T-helper 1 cell treated with Interleukin-12 subunit alpha and Interleukin-12 subunit beta and Interleukin-4 antibody, amounts not matched to agents 30 ng/mL and 1 ng/mL, for 36 hours (primary cell): ENCODE measurements at regions not wholly inside any gene's neighbourhood (a gene's known extent, or its start where the extent isn't known, plus 50 kb on each side); places are given as distances from the start of the nearest gene placed in this dataset.
"Not testable (repeated sequence)": the region's sequence is repeated elsewhere in the genome, so short reads cannot be mapped to it uniquely, and the experiment has no call there.

Experiments
- intact Hi-C: fragments of 100-400 bp; cut with micrococcal nuclease; formaldehyde crosslinking; loops from one replicate; pipeline ENCODE4 v1.15.1; 2024

GRCh38 chr13:73160371-73161031 is 101.7 kb downstream of the KLF5 start:
- intact Hi-C loops: not testable (repeated sequence)

GRCh38 chr13:73158851-73159250 is 100.0 kb downstream of the KLF5 start:
- intact Hi-C loops: no loop called here

GRCh38 chr13:73157031-73157430 is 98.2 kb downstream of the KLF5 start:
- intact Hi-C loops: no loop called here

- intact Hi-C loops: no loop called here
Measured at GRCh38 chr13:73146707-73147106, 87.9 kb downstream of the KLF5 start.

GRCh38 chr13:73142071-73142470 is 83.3 kb downstream of the KLF5 start:
- intact Hi-C loops: no loop called here

- intact Hi-C loops: no loop called here
Measured at GRCh38 chr13:73141292-73141771, 82.5 kb downstream of the KLF5 start.

GRCh38 chr13:73140801-73141200 is 82.0 kb downstream of the KLF5 start:
- intact Hi-C loops: no loop called here

- intact Hi-C loops: no loop called here
Measured at GRCh38 chr13:73138638-73139491, 80.1 kb downstream of the KLF5 start.

- intact Hi-C loops: no loop called here
Measured at GRCh38 chr13:73138276-73138637, 79.5 kb downstream of the KLF5 start.

GRCh38 chr13:73136776-73137175 is 78.0 kb downstream of the KLF5 start:
- intact Hi-C loops: no loop called here

- intact Hi-C loops: no loop called here
Measured at GRCh38 chr13:73133531-73133930, 74.7 kb downstream of the KLF5 start.

- intact Hi-C loops: no loop called here
Measured at GRCh38 chr13:73131247-73131646, 72.4 kb downstream of the KLF5 start.

- intact Hi-C loops: no loop called here
Measured at GRCh38 chr13:73129023-73129422, 70.2 kb downstream of the KLF5 start.
